ENCODE measurements at regions not wholly inside any gene's neighbourhood (a gene's known extent, or its start where the extent isn't known, plus 50 kb on each side); places are given as distances from the start of the nearest gene placed in this dataset.
"Not testable (repeated sequence)": the region's sequence is repeated elsewhere in the genome, so short reads cannot be mapped to it uniquely, and the experiment has no call there.

- intact Hi-C loops (cut with DNase I, micrococcal nuclease) = no loop called here
- no peak for TF ChIP-seq CTCF (IDR thresholded peaks at IDR 0.05)
Measured at GRCh38 chr11:22928207-22928917, 68.1 kb upstream of the CCDC179 start.

GRCh38 chr11:22930816-22931594 lies 70.7 kb upstream of the CCDC179 start:
- Histone ChIP-seq H3K9me3 (no peaks in the 10 kb centered on the region), H3K4me1 (ENCODE audit: low read depth) (no peaks in the 10 kb centered on the region), H3K4me3 (no peak overlapping the region), H3K36me3 (ENCODE audit: low read depth) (no peaks in the 10 kb centered on the region)
- intact Hi-C loops (cut with DNase I, micrococcal nuclease) = no loop called here
- no peak for TF ChIP-seq CTCF (IDR thresholded peaks at IDR 0.05)
- no peak for DNase-seq
- ATAC-seq = no peak

More at GRCh38 chr11:22928207-22928917, 68.1 kb upstream of the CCDC179 start:
- Histone ChIP-seq H3K36me3 (ENCODE audit: low read depth) (no peaks in the 10 kb centered on the region), H3K9me3 (no peaks in the 10 kb centered on the region), H3K4me3 (no peak overlapping the region), H3K4me1 (ENCODE audit: low read depth) (no peaks in the 10 kb centered on the region)
- DNase-seq (peak in 1 of 3 donors; percentile 12), ATAC-seq (peak; percentile 34)

GRCh38 chr11:22938691-22939090 lies 78.4 kb upstream of the CCDC179 start:
- ATAC-seq = no peak
- Histone ChIP-seq H3K36me3 (ENCODE audit: low read depth) (no peaks in the 10 kb centered on the region), H3K9me3 (no peaks in the 10 kb centered on the region), H3K4me1 (ENCODE audit: low read depth) (no peaks in the 10 kb centered on the region), H3K4me3 (no peak overlapping the region)
- DNase-seq = no peak
- TF ChIP-seq CTCF (IDR thresholded peaks at IDR 0.05) = no peak
- intact Hi-C loops (cut with DNase I, micrococcal nuclease) = no loop called here

GRCh38 chr11:22941544-22941943 lies 81.3 kb upstream of the CCDC179 start:
- DNase-seq; H3K4me1 ChIP-seq (ENCODE audit: low read depth); ATAC-seq; H3K36me3 ChIP-seq (ENCODE audit: low read depth); H3K9me3 ChIP-seq; H3K4me3 ChIP-seq; intact Hi-C loops (cut with DNase I, micrococcal nuclease): not testable (repeated sequence)

GRCh38 chr11:22957786-22958185 lies 97.5 kb upstream of the CCDC179 start:
- intact Hi-C loops (cut with DNase I, micrococcal nuclease) = no loop called here
- no peak for TF ChIP-seq CTCF (IDR thresholded peaks at IDR 0.05)
- Histone ChIP-seq H3K36me3 (ENCODE audit: low read depth) (no peaks in the 10 kb centered on the region), H3K4me1 (ENCODE audit: low read depth) (no peaks in the 10 kb centered on the region), H3K9me3 (no peaks in the 10 kb centered on the region), H3K4me3 (no peak overlapping the region)
- ATAC-seq (no peak), DNase-seq (no peak)

GRCh38 chr11:22974251-22974650 lies 114.0 kb upstream of the CCDC179 start:
- Histone ChIP-seq H3K4me1 (ENCODE audit: low read depth) (no peaks in the 10 kb centered on the region), H3K36me3 (ENCODE audit: low read depth) (no peaks in the 10 kb centered on the region), H3K4me3 (no peak overlapping the region), H3K9me3 (no peaks in the 10 kb centered on the region)
- intact Hi-C loops (cut with DNase I, micrococcal nuclease) = no loop called here
- DNase-seq (no peak), ATAC-seq (no peak)
- no peak for TF ChIP-seq CTCF (IDR thresholded peaks at IDR 0.05)
